T-cell (primary cell): ENCODE measurements at regions not wholly inside any gene's neighbourhood (a gene's known extent, or its start where the extent isn't known, plus 50 kb on each side); places are given as distances from the start of the nearest gene placed in this dataset.
A peak's percentile ranks its signal among the peaks of the same experiment; 100 is the strongest.

Experiments
- ATAC-seq, 4 experiments: fragments of 200-7000 bp in 3 of 4; fragments of 150-1000 bp in 1 of 4; cut with Tn5 transposase; replicated peaks in 1 of 4; 1 replicate in 3 of 4; 2 replicates in 1 of 4; pipeline ENCODE4 v1.10.0; 2021; ENCODE audit warnings: moderate library complexity in 3 of 4, mild to moderate bottlenecking in 2 of 4, moderate number of reproducible peaks in 1 of 4
- CTCF ChIA-PET, 2 donors: fragments of 300-600 bp; sonication (Branson Sonifier 250); formaldehyde crosslinking; loops; one replicate each; lab custom pipeline; 2022; ENCODE audit warnings: antibody characterized with exemption in 2 of 2; lab: Charles Lee
- POLR2A ChIA-PET, 2 donors: fragments of 300-600 bp; sonication (Branson Sonifier 250); formaldehyde crosslinking; loops; one replicate each; lab custom pipeline; 2022; ENCODE audit warnings: antibody characterized with exemption in 2 of 2; lab: Charles Lee
- DNase-seq, 35 experiments: peaks; one replicate each; pipeline versions ENCODE4 v3.0.0 to v3.0.0-alpha.2; 2013 to 2023
- H3K27ac ChIP-seq: one replicate; pipeline ENCODE4 v1.5.1; 2013; ENCODE audit warnings: low read length
- H3K27me3 ChIP-seq, 2 experiments: replicated peaks in 1 of 2; 1 replicate in 1 of 2; 2 replicates in 1 of 2; pipeline versions ENCODE4 v1.6.1 to v1.7.0; 2013; ENCODE audit warnings: low read length in 1 of 2, mixed read lengths in 1 of 2; ENCODE audit not compliant: control insufficient read depth in 2 of 2, insufficient read depth in 2 of 2; ENCODE audit errors: extremely low read depth in 1 of 2
- H3K36me3 ChIP-seq, 2 donors: 1 replicate in 1 of 2; 2 replicates in 1 of 2; pipeline versions ENCODE4 v1.6.1 to v1.7.0; 2013; ENCODE audit warnings: low read length in 1 of 2; ENCODE audit not compliant: control insufficient read depth in 2 of 2, insufficient read depth in 1 of 2; ENCODE audit errors: extremely low read depth in 1 of 2
- H3K4me1 ChIP-seq, 2 experiments: 1 replicate in 1 of 2; 2 replicates in 1 of 2; pipeline versions ENCODE4 v1.6.1 to v1.7.0; 2013; ENCODE audit warnings: low read length in 2 of 2, mixed read lengths in 1 of 2; ENCODE audit not compliant: insufficient read depth in 2 of 2, control insufficient read depth in 1 of 2; ENCODE audit errors: extremely low read depth in 1 of 2
- H3K4me3 ChIP-seq, 2 donors: 1 replicate in 1 of 2; 2 replicates in 1 of 2; pipeline versions ENCODE4 v1.5.1 to v1.7.0; 2013; ENCODE audit warnings: mild to moderate bottlenecking in 2 of 2, low read length in 1 of 2, moderate library complexity in 1 of 2; ENCODE audit not compliant: control insufficient read depth in 1 of 2; ENCODE audit errors: extremely low read depth in 1 of 2
- H3K9me3 ChIP-seq: 2 replicates; pipeline ENCODE4 v1.7.0; 2013
- H3K27ac Mint-ChIP-seq, 2 donors: one replicate each; pipeline ENCODE4 v1.8.0; 2020 to 2021; ENCODE audit warnings: mild to moderate bottlenecking in 2 of 2, mixed read lengths in 2 of 2
- H3K27me3 Mint-ChIP-seq, 2 donors: one replicate each; pipeline ENCODE4 v1.8.0; 2021 to 2022; ENCODE audit warnings: mixed read lengths in 2 of 2
- H3K36me3 Mint-ChIP-seq: one replicate; pipeline ENCODE4 v1.8.0; 2021; ENCODE audit warnings: mixed read lengths
- H3K4me1 Mint-ChIP-seq, 3 donors: one replicate each; pipeline ENCODE4 v1.8.0; 2020 to 2022; ENCODE audit warnings: mixed read lengths in 3 of 3, mild to moderate bottlenecking in 1 of 3
- H3K4me3 Mint-ChIP-seq, 3 donors: one replicate each; pipeline ENCODE4 v1.8.0; 2020 to 2022; ENCODE audit warnings: mild to moderate bottlenecking in 3 of 3, mixed read lengths in 3 of 3, moderate library complexity in 3 of 3
- H3K9me3 Mint-ChIP-seq, 3 donors: one replicate each; pipeline ENCODE4 v1.8.0; 2020 to 2022; ENCODE audit warnings: mixed read lengths in 3 of 3
- WGBS: methylation state at CpG from one replicate; pipeline ENCODE4 v1.1.5; 2013; ENCODE audit warnings: missing lambda C conversion rate; ENCODE audit not compliant: insufficient coverage; 5-methylcytosine and 5-hydroxymethylcytosine counted together

DNA sequence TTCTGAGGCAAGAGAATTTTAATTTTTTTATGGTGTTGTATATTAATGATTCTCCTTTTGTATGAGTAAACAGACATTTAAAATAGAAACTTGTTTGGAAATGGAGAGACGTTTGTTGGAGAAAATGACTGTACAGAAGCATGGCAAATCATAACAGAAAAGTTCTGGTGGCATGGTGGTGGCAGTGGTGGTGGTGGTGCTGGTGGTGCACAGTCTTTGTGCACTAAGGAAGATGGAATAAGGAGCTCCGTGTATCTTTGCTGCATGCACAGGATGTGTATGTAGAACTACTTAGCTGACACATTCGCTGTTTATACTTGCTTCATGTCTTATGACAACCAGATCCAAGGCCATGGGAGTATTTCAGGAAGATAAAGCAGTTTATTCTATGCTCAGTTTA is 294.9 kb downstream of the UTRN start:
- ATAC-seq (no peak), DNase-seq (no peak)
- no peaks in the 10 kb centered on the region for H3K27me3 ChIP-seq
- Mint-ChIP-seq H3K36me3 (peaks cover 24% of the 10 kb centered on the region), H3K9me3 (no peaks in the 10 kb centered on the region), H3K4me1 (peaks cover 35 to 45% (median 36%) of the 10 kb centered on the region in 3 donors), H3K27me3 (no peaks in the 10 kb centered on the region), H3K4me3 (no peak overlapping the region), H3K27ac (peak overlapping the region; percentile 40 to 65)
- ChIA-PET POLR2A (no interaction called here), CTCF (interaction anchor here in 1 of 2 donors (0.6 kb wide), 1 partner anchor 355 kb away, joined by 3 read pairs; no protein-coding TSS in a partner anchor)
- 29% methylated on average over 1 of the region's 3 CpGs for WGBS
- peaks cover 6 to 23% of the 10 kb centered on the region in 2 experiments for H3K4me1 ChIP-seq
- peaks cover 4 to 33% of the 10 kb centered on the region in 2 donors for H3K36me3 ChIP-seq
- H3K27ac ChIP-seq, result no peak overlapping the region
- no peaks in the 10 kb centered on the region for H3K9me3 ChIP-seq
- no peak overlapping the region for H3K4me3 ChIP-seq

DNA sequence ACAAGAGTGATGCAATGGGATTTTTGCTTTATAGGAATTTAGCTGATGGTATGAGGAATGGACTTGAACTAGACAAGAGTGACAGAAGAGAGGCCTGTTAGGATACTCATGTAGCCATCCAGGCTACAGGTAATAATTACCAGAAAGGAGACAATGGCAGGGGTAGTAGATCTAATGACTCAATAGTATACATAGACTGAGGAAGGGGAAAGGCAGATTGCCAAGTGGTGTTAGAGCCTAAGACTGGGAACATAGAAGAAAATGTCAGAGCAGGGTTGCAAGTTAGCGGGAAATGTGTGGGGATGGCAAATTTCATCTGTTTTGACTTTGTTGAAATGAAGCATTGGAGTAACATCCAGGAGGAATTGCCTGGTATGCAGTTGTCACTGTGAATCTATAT is 295.6 kb downstream of the UTRN start:
- Mint-ChIP-seq H3K9me3 (no peaks in the 10 kb centered on the region), H3K36me3 (peaks cover 24% of the 10 kb centered on the region), H3K27ac (peak overlapping the region; percentile 13 to 63), H3K27me3 (no peaks in the 10 kb centered on the region), H3K4me3 (no peak overlapping the region), H3K4me1 (peaks cover 33 to 40% (median 35%) of the 10 kb centered on the region in 3 donors)
- H3K36me3 ChIP-seq, result peaks cover 4 to 33% of the 10 kb centered on the region in 2 donors
- DNase-seq (no peak), ATAC-seq (no peak)
- H3K9me3 ChIP-seq, result no peaks in the 10 kb centered on the region
- CTCF ChIA-PET, result interaction anchor here (0.6 to 0.8 kb wide), 4 partner anchors 17 to 884 kb away, joined by 3 to 5 read pairs (median 3); no protein-coding TSS in a partner anchor
- POLR2A ChIA-PET, result no interaction called here
- H3K27ac ChIP-seq, result no peak overlapping the region
- 100% methylated on average over 1 of the region's 1 CpG for WGBS
- peaks cover 6 to 17% of the 10 kb centered on the region in 2 experiments for H3K4me1 ChIP-seq
- H3K27me3 ChIP-seq, result no peaks in the 10 kb centered on the region
- H3K4me3 ChIP-seq, result no peak overlapping the region

DNA sequence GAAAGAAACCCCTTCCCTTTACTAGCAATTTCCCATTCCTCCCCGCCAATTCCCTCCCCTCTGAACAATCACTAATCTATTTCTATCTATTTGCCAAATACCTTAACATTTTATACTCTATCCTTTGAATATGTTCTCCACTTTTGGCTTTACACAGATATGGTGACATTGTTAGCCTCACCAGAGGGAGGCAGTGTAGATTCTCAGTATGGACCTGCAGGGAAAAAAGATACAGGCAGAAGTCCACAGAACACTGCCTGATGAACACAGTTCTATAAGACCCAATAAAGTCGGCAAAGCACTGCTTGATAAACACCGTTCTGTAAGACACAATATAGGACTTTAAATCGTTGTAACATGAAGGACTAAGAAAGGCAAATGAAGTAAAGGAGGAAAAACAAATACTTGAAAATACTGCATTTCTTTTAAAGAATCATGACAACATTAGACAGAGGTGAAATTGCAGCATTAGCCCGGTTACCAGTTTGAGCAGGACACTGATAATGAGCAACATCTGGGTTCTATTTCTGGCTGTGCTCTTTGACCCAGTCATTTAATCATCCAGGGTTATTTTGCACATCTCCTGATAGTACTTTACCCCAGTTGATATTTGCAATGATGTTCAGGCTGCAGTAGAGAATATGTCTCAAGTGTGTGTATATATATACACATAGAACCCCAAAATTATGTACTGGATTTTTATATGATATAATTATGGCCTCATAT is 296.8 kb downstream of the UTRN start:
- Histone ChIP-seq H3K4me3 (no peak overlapping the region), H3K9me3 (no peaks in the 10 kb centered on the region), H3K4me1 (peaks cover 6 to 17% of the 10 kb centered on the region in 2 experiments), H3K27ac (no peak overlapping the region), H3K36me3 (peaks cover 4 to 30% of the 10 kb centered on the region in 2 donors), H3K27me3 (no peaks in the 10 kb centered on the region)
- WGBS, result 100% methylated on average over 1 of the region's 5 CpGs
- ChIA-PET CTCF (interaction anchor here (0.7 to 2.3 kb wide), 5 partner anchors 15 to 348 kb away, joined by 3 to 8 read pairs (median 4); no protein-coding TSS in a partner anchor), POLR2A (interaction anchor here in 1 of 2 donors (0.6 kb wide), 2 partner anchors 13 to 21 kb away, joined by 3 to 4 read pairs; no protein-coding TSS in a partner anchor)
- ATAC-seq (peak in 3 of 4 experiments; percentile 20 to 32 (median 26)), DNase-seq (peak in 12 of 35 experiments; percentile 4 to 60 (median 15))
- peak overlapping the region in 2 of 3 donors; percentile 25 to 90 for H3K4me3 Mint-ChIP-seq
- no peaks in the 10 kb centered on the region for H3K27me3 Mint-ChIP-seq
- H3K4me1 Mint-ChIP-seq, result peaks cover 30 to 36% (median 35%) of the 10 kb centered on the region in 3 donors
- peaks cover 21% of the 10 kb centered on the region for H3K36me3 Mint-ChIP-seq
- no peaks in the 10 kb centered on the region for H3K9me3 Mint-ChIP-seq
- peak overlapping the region; percentile 76 to 87 for H3K27ac Mint-ChIP-seq

DNA sequence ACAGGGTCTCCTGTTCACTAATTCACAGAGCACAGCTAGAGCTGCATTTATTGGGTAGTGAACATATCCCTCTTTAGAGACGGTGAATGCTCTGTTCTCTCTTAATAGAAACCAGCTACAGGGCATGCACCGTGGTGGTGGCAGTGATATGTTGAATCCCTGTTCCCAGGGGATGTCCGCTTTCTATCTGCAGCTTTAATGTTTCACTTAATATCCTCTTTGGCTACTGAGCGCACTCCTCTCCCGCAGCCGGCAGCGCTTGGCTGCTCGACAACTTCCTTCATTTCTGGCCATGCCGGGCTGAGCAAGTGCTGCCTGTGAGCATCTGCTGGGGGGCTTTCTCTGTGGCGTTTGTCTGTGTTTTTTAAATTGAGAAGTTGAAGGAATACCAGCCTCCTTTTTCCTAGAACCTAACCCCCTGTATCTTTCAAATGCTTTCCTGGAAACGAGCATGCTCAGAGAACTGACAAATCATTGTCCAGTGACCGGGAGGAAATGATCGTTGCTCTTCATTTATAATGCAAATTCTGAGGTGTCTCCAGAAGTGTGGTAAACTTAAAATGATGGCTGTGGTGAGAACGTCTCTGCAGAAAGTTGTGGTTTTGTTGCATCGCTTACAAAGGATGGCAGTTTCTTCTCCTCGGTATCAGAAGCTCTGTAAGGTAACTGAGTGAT is 297.9 kb downstream of the UTRN start:
- peaks cover 6 to 17% of the 10 kb centered on the region in 2 experiments for H3K4me1 ChIP-seq
- peak; percentile 82 to 90 (median 88) for ATAC-seq
- no peaks in the 10 kb centered on the region for H3K27me3 ChIP-seq
- H3K27me3 Mint-ChIP-seq, result no peaks in the 10 kb centered on the region
- POLR2A ChIA-PET, result interaction anchor here (0.6 kb wide), 3 partner anchors 17 to 39 kb away, joined by 3 read pairs; no protein-coding TSS in a partner anchor
- H3K36me3 ChIP-seq, result peaks cover 3 to 26% of the 10 kb centered on the region in 2 donors
- peak overlapping the region; percentile 81 to 87 for H3K27ac Mint-ChIP-seq
- H3K36me3 Mint-ChIP-seq, result peaks cover 23% of the 10 kb centered on the region
- peak; percentile 5 to 67 (median 26) for DNase-seq
- no peaks in the 10 kb centered on the region for H3K9me3 Mint-ChIP-seq
- 0% methylated on average over 9 of the region's 16 CpGs for WGBS
- peak overlapping the region; percentile 36 for H3K27ac ChIP-seq
- H3K9me3 ChIP-seq, result no peaks in the 10 kb centered on the region
- peak overlapping the region; percentile 78 to 90 (median 78) for H3K4me3 Mint-ChIP-seq
- CTCF ChIA-PET, result interaction anchor here (0.7 to 2.3 kb wide), 7 partner anchors 14 to 1051 kb away, joined by 3 to 8 read pairs (median 3); no protein-coding TSS in a partner anchor
- peak overlapping the region; percentile 34 to 66 for H3K4me3 ChIP-seq
- H3K4me1 Mint-ChIP-seq, result peaks cover 30 to 36% (median 35%) of the 10 kb centered on the region in 3 donors

DNA sequence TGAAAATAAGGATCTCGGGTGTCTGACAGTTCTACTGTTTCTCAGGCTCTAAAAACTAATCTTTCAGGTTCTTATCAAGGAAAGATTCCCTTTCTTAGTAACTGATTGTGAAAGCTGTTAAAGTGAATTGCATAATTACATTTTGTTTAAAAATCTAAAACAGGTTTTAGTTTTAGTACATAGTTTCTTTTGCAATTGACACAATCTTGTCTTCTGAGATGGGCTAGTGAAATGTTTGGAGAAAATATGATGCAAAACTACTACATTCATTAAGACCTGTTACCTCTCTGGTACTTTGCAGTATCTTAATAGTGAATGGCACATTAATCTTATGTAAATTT is 298.4 kb downstream of the UTRN start:
- Histone ChIP-seq H3K4me3 (no peak overlapping the region), H3K27ac (peak overlapping the region; percentile 36), H3K36me3 (peaks cover 0 to 24% of the 10 kb centered on the region in 2 donors), H3K27me3 (no peaks in the 10 kb centered on the region), H3K9me3 (no peaks in the 10 kb centered on the region), H3K4me1 (peaks cover 6 to 17% of the 10 kb centered on the region in 2 experiments)
- no peaks in the 10 kb centered on the region for H3K27me3 Mint-ChIP-seq
- H3K4me1 Mint-ChIP-seq, result peaks cover 31 to 36% (median 35%) of the 10 kb centered on the region in 3 donors
- H3K4me3 Mint-ChIP-seq, result peak overlapping the region; percentile 78 to 90 (median 78)
- H3K36me3 Mint-ChIP-seq, result peaks cover 20% of the 10 kb centered on the region
- no CpG with 5 or more reads among the region's 1 CpG for WGBS
- POLR2A ChIA-PET, result interaction anchor here in 1 of 2 donors (0.6 kb wide), 2 partner anchors 17 to 38 kb away, joined by 3 read pairs; no protein-coding TSS in a partner anchor
- ATAC-seq (no peak), DNase-seq (no peak)
- CTCF ChIA-PET, result interaction anchor here (0.9 to 2.3 kb wide), 3 partner anchors 16 to 1050 kb away, joined by 3 to 8 read pairs (median 3); no protein-coding TSS in a partner anchor
- H3K27ac Mint-ChIP-seq, result peak overlapping the region; percentile 81 to 87
- no peaks in the 10 kb centered on the region for H3K9me3 Mint-ChIP-seq
